Brain microvascular endothelial cell (primary cell): ENCODE measurements at regions not wholly inside any gene's neighbourhood (a gene's known extent, or its start where the extent isn't known, plus 50 kb on each side); places are given as distances from the start of the nearest gene placed in this dataset.

Experiments used
- DNase-seq: peaks from one replicate; pipeline ENCODE4 v3.0.0-alpha.2; 2020
- H3K27ac ChIP-seq: fragments of 250-450 bp; sonication (Bioruptor Pico); 2 replicates; pipeline ENCODE4 v1.5.1; 2020; ENCODE audit warnings: mild to moderate bottlenecking, moderate library complexity
- H3K27me3 ChIP-seq: fragments of 250-450 bp; sonication (Bioruptor Pico); replicated peaks from 2 replicates; pipeline ENCODE4 v1.5.1; 2020; ENCODE audit warnings: mild to moderate bottlenecking
- H3K36me3 ChIP-seq: fragments of 250-450 bp; sonication (Bioruptor Pico); replicated peaks from 2 replicates; pipeline ENCODE4 v1.5.1; 2020; ENCODE audit warnings: mild to moderate bottlenecking
- H3K4me3 ChIP-seq: 2 replicates; pipeline ENCODE4 v1.5.1; 2011; ENCODE audit warnings: low read depth, mild to moderate bottlenecking, control low read depth, low read length, moderate library complexity
- in situ Hi-C: cut with HindIII; loops from 2 replicates; pipeline ENCODE4 v1.10.0; 2017; ENCODE audit warnings: low sequenced_read_pairs, low pct_ligation_motif_present
- TF ChIP-seq, protein P1 (sequence below): IDR thresholded peaks from 2 replicates; pipeline ENCODE4 v1.5.1; 2011; ENCODE audit warnings: low read depth, mild to moderate bottlenecking, moderate library complexity, low read length, control low read depth, inconsistent platforms; ENCODE audit errors: missing control alignments

- H3K36me3 ChIP-seq: no peaks in the 10 kb centered on the region
- in situ Hi-C loops: no loop called here
- no peak overlapping the region for H3K4me3 ChIP-seq
- TF ChIP-seq, protein P1, sequence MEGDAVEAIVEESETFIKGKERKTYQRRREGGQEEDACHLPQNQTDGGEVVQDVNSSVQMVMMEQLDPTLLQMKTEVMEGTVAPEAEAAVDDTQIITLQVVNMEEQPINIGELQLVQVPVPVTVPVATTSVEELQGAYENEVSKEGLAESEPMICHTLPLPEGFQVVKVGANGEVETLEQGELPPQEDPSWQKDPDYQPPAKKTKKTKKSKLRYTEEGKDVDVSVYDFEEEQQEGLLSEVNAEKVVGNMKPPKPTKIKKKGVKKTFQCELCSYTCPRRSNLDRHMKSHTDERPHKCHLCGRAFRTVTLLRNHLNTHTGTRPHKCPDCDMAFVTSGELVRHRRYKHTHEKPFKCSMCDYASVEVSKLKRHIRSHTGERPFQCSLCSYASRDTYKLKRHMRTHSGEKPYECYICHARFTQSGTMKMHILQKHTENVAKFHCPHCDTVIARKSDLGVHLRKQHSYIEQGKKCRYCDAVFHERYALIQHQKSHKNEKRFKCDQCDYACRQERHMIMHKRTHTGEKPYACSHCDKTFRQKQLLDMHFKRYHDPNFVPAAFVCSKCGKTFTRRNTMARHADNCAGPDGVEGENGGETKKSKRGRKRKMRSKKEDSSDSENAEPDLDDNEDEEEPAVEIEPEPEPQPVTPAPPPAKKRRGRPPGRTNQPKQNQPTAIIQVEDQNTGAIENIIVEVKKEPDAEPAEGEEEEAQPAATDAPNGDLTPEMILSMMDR: no peak
- DNase-seq: no peak
- H3K27me3 ChIP-seq: no peaks in the 10 kb centered on the region
- no peak overlapping the region for H3K27ac ChIP-seq
These were observed 252.7 kb upstream of the CELF2 start for GRCh38 chr10:10765017-10765416.

- H3K27me3 ChIP-seq: no peaks in the 10 kb centered on the region
- in situ Hi-C loops: no loop called here
- H3K27ac ChIP-seq: no peak overlapping the region
- no peaks in the 10 kb centered on the region for H3K36me3 ChIP-seq
- H3K4me3 ChIP-seq: no peak overlapping the region
- DNase-seq: no peak
- TF ChIP-seq, protein P1: no peak
These were observed 245.3 kb upstream of the CELF2 start for GRCh38 chr10:10772411-10772810.

GRCh38 chr10:10772874-10773508 lies 244.7 kb upstream of the CELF2 start:
- Histone ChIP-seq H3K27ac (no peak overlapping the region), H3K4me3 (no peak overlapping the region), H3K36me3 (no peaks in the 10 kb centered on the region), H3K27me3 (no peaks in the 10 kb centered on the region)
- TF ChIP-seq, protein P1: no peak
- DNase-seq: no peak
- in situ Hi-C loops: no loop called here

DNA sequence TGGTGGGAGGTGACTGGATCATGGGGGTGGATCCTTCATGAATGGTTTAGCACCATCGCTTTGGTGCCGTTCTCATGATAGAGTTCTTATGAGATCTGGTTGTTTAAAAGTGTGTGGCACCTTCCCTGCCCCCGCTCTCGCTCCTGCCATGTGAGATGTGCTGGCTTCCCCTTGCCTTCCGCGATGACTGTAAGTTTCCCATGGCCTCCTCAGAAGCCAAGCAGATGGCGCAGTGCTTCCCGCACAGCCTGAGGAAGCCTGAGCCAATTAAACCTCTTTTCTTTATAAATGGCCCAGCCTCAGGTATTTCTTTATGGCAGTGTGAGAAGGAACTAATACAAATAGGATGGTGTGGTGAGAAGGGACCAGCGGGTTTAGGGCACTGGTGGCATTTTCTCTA lies 243.3 kb upstream of the CELF2 start:
- in situ Hi-C loops: no loop called here
- Histone ChIP-seq H3K4me3 (no peak overlapping the region), H3K27me3 (no peaks in the 10 kb centered on the region), H3K36me3 (no peaks in the 10 kb centered on the region), H3K27ac (no peak overlapping the region)
- DNase-seq: no peak
- TF ChIP-seq, protein P1: no peak

- DNase-seq: no peak
- in situ Hi-C loops: no loop called here
These were observed 241.3 kb upstream of the CELF2 start for GRCh38 chr10:10776363-10776762.

DNA sequence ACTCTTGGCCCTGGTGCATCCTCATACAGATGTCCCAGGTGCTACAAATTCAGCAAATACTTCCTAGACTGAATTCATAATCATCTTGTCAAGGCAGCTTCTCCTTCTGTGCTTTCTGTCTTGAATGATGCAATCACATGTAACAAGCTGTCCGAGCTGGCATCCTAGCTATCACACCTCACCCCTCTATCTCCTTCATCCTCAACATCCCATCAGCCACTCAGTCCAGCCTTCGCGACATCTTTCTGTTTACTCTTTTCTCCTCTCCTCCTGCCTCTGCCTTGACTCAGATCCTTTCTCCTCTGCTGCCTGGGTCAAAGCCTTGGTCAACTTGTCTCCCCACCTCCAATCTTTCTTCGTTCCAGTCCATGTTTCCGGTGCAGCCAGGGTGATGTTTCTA lies 240.4 kb upstream of the CELF2 start:
- H3K27ac ChIP-seq: no peak overlapping the region
- no peak for DNase-seq
- TF ChIP-seq, protein P1: no peak
- no peaks in the 10 kb centered on the region for H3K36me3 ChIP-seq
- in situ Hi-C loops: no loop called here
- H3K27me3 ChIP-seq: no peaks in the 10 kb centered on the region
- no peak overlapping the region for H3K4me3 ChIP-seq

More at GRCh38 chr10:10776363-10776762, 241.3 kb upstream of the CELF2 start:
- Histone ChIP-seq H3K36me3 (no peaks in the 10 kb centered on the region), H3K27me3 (no peaks in the 10 kb centered on the region), H3K4me3 (no peak overlapping the region), H3K27ac (no peak overlapping the region)
- TF ChIP-seq, protein P1: no peak
